ENCODE measurements at regions not wholly inside any gene's neighbourhood (a gene's known extent, or its start where the extent isn't known, plus 50 kb on each side); places are given as distances from the start of the nearest gene placed in this dataset.

- TF ChIP-seq SUZ12 (IDR thresholded peaks at IDR 0.05) = no peak
- TF ChIP-seq ELF4 (IDR thresholded peaks at IDR 0.05) = no peak
- TF ChIP-seq CTBP1 (IDR thresholded peaks at IDR 0.05; ENCODE audit: borderline replicate concordance) = no peak
- no peak for TF ChIP-seq SP1 (IDR thresholded peaks at IDR 0.05)
- TF ChIP-seq TARDBP (IDR thresholded peaks at IDR 0.05) = no peak
- TF ChIP-seq ARNT (IDR thresholded peaks at IDR 0.05) = no peak
- no peak for TF ChIP-seq LEF1 (IDR thresholded peaks at IDR 0.05; ENCODE audit: borderline replicate concordance)
- TF ChIP-seq FOXA1 (IDR thresholded peaks at IDR 0.05) = no peak
- no peak for TF ChIP-seq HDGF (IDR thresholded peaks at IDR 0.05; ENCODE audit: borderline replicate concordance)
- no peak for TF ChIP-seq L3MBTL2 (conservative IDR thresholded peaks at IDR 0.05)
- TF ChIP-seq BHLHE40 (IDR thresholded peaks at IDR 0.05; ENCODE audit: borderline replicate concordance) = no peak
- TF ChIP-seq FOXM1 (IDR thresholded peaks at IDR 0.05; ENCODE audit: borderline replicate concordance) = no peak
- no peak for TF ChIP-seq ZNF384 (IDR thresholded peaks at IDR 0.05)
- ChIA-PET POLR2A (no interaction called here), CTCF (no interaction called here)
- no peak for DNase-seq (ENCODE audit: extremely low spot score)
These were observed 367.6 kb downstream of the GPM6A start for GRCh38 chr4:175444512-175444911.

GRCh38 chr4:175447016-175447415 lies 365.0 kb downstream of the GPM6A start:
- no peak for TF ChIP-seq L3MBTL2 (conservative IDR thresholded peaks at IDR 0.05)
- TF ChIP-seq SUZ12 (IDR thresholded peaks at IDR 0.05) = no peak
- TF ChIP-seq HDGF (IDR thresholded peaks at IDR 0.05; ENCODE audit: borderline replicate concordance) = no peak
- TF ChIP-seq FOXA1 (IDR thresholded peaks at IDR 0.05) = no peak
- no peak for TF ChIP-seq LEF1 (IDR thresholded peaks at IDR 0.05; ENCODE audit: borderline replicate concordance)
- no peak for TF ChIP-seq NFRKB (IDR thresholded peaks at IDR 0.05)
- no peak for TF ChIP-seq SP1 (IDR thresholded peaks at IDR 0.05)
- no peak for TF ChIP-seq BHLHE40 (IDR thresholded peaks at IDR 0.05; ENCODE audit: borderline replicate concordance)
- no peak for TF ChIP-seq CTBP1 (IDR thresholded peaks at IDR 0.05; ENCODE audit: borderline replicate concordance)
- TF ChIP-seq FOXM1 (IDR thresholded peaks at IDR 0.05; ENCODE audit: borderline replicate concordance) = no peak
- no peak for DNase-seq (ENCODE audit: extremely low spot score)
- CTCF ChIA-PET = interaction anchor here (1.2 kb wide), 1 partner anchor 149 kb away, joined by 3 read pairs; no protein-coding TSS in a partner anchor
- POLR2A ChIA-PET = no interaction called here

GRCh38 chr4:175450446-175450845 lies 361.6 kb downstream of the GPM6A start:
- POLR2A ChIA-PET = no interaction called here
- TF ChIP-seq SP1 (IDR thresholded peaks at IDR 0.05) (no peak), BHLHE40 (IDR thresholded peaks at IDR 0.05; ENCODE audit: borderline replicate concordance) (no peak), LEF1 (IDR thresholded peaks at IDR 0.05; ENCODE audit: borderline replicate concordance) (no peak), FOXA1 (IDR thresholded peaks at IDR 0.05) (no peak), HDGF (IDR thresholded peaks at IDR 0.05; ENCODE audit: borderline replicate concordance) (no peak), ARNT (IDR thresholded peaks at IDR 0.05) (no peak), ELF4 (IDR thresholded peaks at IDR 0.05) (no peak), FOXM1 (IDR thresholded peaks at IDR 0.05; ENCODE audit: borderline replicate concordance) (no peak), FOXK2 (IDR thresholded peaks at IDR 0.05) (no peak), PKNOX1 (IDR thresholded peaks at IDR 0.05) (no peak), NFRKB (IDR thresholded peaks at IDR 0.05) (no peak), ZNF384 (IDR thresholded peaks at IDR 0.05) (no peak), SUZ12 (IDR thresholded peaks at IDR 0.05) (no peak), TARDBP (IDR thresholded peaks at IDR 0.05) (no peak), CTBP1 (IDR thresholded peaks at IDR 0.05; ENCODE audit: borderline replicate concordance) (no peak), L3MBTL2 (conservative IDR thresholded peaks at IDR 0.05) (no peak)
- CTCF ChIA-PET = no interaction called here
- DNase-seq (ENCODE audit: extremely low spot score) = no peak

- POLR2A ChIA-PET = no interaction called here
- TF ChIP-seq NFRKB (IDR thresholded peaks at IDR 0.05) (no peak), HDGF (IDR thresholded peaks at IDR 0.05; ENCODE audit: borderline replicate concordance) (no peak), FOXK2 (IDR thresholded peaks at IDR 0.05) (no peak), SUZ12 (IDR thresholded peaks at IDR 0.05) (no peak), SP1 (IDR thresholded peaks at IDR 0.05) (no peak), TARDBP (IDR thresholded peaks at IDR 0.05) (no peak), PKNOX1 (IDR thresholded peaks at IDR 0.05) (no peak), LEF1 (IDR thresholded peaks at IDR 0.05; ENCODE audit: borderline replicate concordance) (no peak), FOXA1 (IDR thresholded peaks at IDR 0.05) (no peak), ELF4 (IDR thresholded peaks at IDR 0.05) (no peak)
- CTCF ChIA-PET = no interaction called here
These were observed 360.7 kb downstream of the GPM6A start for GRCh38 chr4:175451238-175451965.

GRCh38 chr4:175453456-175453855 lies 358.6 kb downstream of the GPM6A start:
- ChIA-PET CTCF (no interaction called here), POLR2A (no interaction called here)
- DNase-seq (ENCODE audit: extremely low spot score) = no peak
- no peak for TF ChIP-seq ELF4 (IDR thresholded peaks at IDR 0.05)
- no peak for TF ChIP-seq L3MBTL2 (conservative IDR thresholded peaks at IDR 0.05)
- TF ChIP-seq FOXM1 (IDR thresholded peaks at IDR 0.05; ENCODE audit: borderline replicate concordance) = no peak
- no peak for TF ChIP-seq CTBP1 (IDR thresholded peaks at IDR 0.05; ENCODE audit: borderline replicate concordance)
- no peak for TF ChIP-seq SUZ12 (IDR thresholded peaks at IDR 0.05)
- TF ChIP-seq PKNOX1 (IDR thresholded peaks at IDR 0.05) = no peak

More at GRCh38 chr4:175451238-175451965, 360.7 kb downstream of the GPM6A start:
- DNase-seq (ENCODE audit: extremely low spot score) = no peak

GRCh38 chr4:175456131-175456530 lies 355.9 kb downstream of the GPM6A start:
- CTCF ChIA-PET = no interaction called here
- TF ChIP-seq BHLHE40 (IDR thresholded peaks at IDR 0.05; ENCODE audit: borderline replicate concordance) (no peak), FOXA1 (IDR thresholded peaks at IDR 0.05) (no peak), TARDBP (IDR thresholded peaks at IDR 0.05) (no peak), FOXM1 (IDR thresholded peaks at IDR 0.05; ENCODE audit: borderline replicate concordance) (no peak), SP1 (IDR thresholded peaks at IDR 0.05) (no peak), ZNF384 (IDR thresholded peaks at IDR 0.05) (no peak), PKNOX1 (IDR thresholded peaks at IDR 0.05) (no peak), HDGF (IDR thresholded peaks at IDR 0.05; ENCODE audit: borderline replicate concordance) (no peak), NFRKB (IDR thresholded peaks at IDR 0.05) (no peak), FOXK2 (IDR thresholded peaks at IDR 0.05) (no peak)
- POLR2A ChIA-PET = no interaction called here
- DNase-seq (ENCODE audit: extremely low spot score) = no peak
